GM18907 (cell line): ENCODE measurements at regions not wholly inside any gene's neighbourhood (a gene's known extent, or its start where the extent isn't known, plus 50 kb on each side); places are given as distances from the start of the nearest gene placed in this dataset.
"Not testable (repeated sequence)": the region's sequence is repeated elsewhere in the genome, so short reads cannot be mapped to it uniquely, and the experiment has no call there.

Experiments used
- ATAC-seq: cut with Tn5 transposase; IDR thresholded peaks from one replicate; pipeline ENCODE4 v1.9.1; 2021; ENCODE audit warnings: mild to moderate bottlenecking, moderate library complexity; ENCODE audit not compliant: unreplicated experiment

- ATAC-seq: not testable (repeated sequence)
Observed at GRCh38 chr14:19345298-19345911, 88.7 kb downstream of the POTEG start.

GRCh38 chr14:19346074-19346480 is 88.1 kb downstream of the POTEG start:
- not testable (repeated sequence) for ATAC-seq

- not testable (repeated sequence) for ATAC-seq
Observed at GRCh38 chr14:19346636-19347035, 87.5 kb downstream of the POTEG start.

- ATAC-seq: not testable (repeated sequence)
Observed at GRCh38 chr14:19347112-19347511, 87.0 kb downstream of the POTEG start.
